Heart left ventricle (tissue), 13 donors: ENCODE measurements at regions not wholly inside any gene's neighbourhood (a gene's known extent, or its start where the extent isn't known, plus 50 kb on each side); places are given as distances from the start of the nearest gene placed in this dataset.

Experiments used
- CTCF ChIP-seq, 12 donors: fragments of 200-600 bp; sonication (generic) in 4 of 12; IDR thresholded peaks; one replicate each; pipeline versions ENCODE4 v1.5.0 to v1.8.0; 2018 to 2022; ENCODE audit warnings: antibody characterized with exemption in 12 of 12, mild to moderate bottlenecking in 5 of 12
- POLR2A ChIP-seq, 2 donors: fragments of 450-650 bp; IDR thresholded peaks; one replicate each; pipeline ENCODE4 v1.6.1; 2017; ENCODE audit warnings: antibody characterized with exemption in 2 of 2, mild to moderate bottlenecking in 2 of 2, moderate library complexity in 2 of 2
- donor health status: ischemic (EF 13 %, LVEDD 7.1; RV severe dilation, severe dysfunction).
- donor health status: DM: no; HTN: yes; CAD: no.
- donor health status: DM: no; HTN: no; CAD: no.
- donor health status: ischemic (EF 25% LVEDD 6.9; RV normal size, moderate dysfunction).
- donor health status: ischemic (EF 25% LVEDD 5.7; RV mildly dilated, moderate dysfunction).
- donor health status: ischemic (EF 35%, LVEDD 5.7; RV mildly dilated, moderate dysfunction).
- donor health status: nonischemic (EF 11% LVEDD 7.7; RV severe dilation, severe dysfunction).
- donor health status: DM: yes; HTN: yes; CAD: no.
- donor health status: PGD.
- donor health status: ischemic (EF 29% LVEDD 5.4; RV normal size, mild dysfunction).
- donor health status: nonischemic (EF 23%, LVEDD 6.1; RV moderate dilation, normal function).

GRCh38 chr14:98514016-98514415 lies 758.0 kb downstream of the BCL11B start:
- TF ChIP-seq CTCF (IDR thresholded peaks at IDR 0.05) (no peak), POLR2A (IDR thresholded peaks at IDR 0.05) (no peak)
